PC-9 (cell line): ENCODE measurements at regions not wholly inside any gene's neighbourhood (a gene's known extent, or its start where the extent isn't known, plus 50 kb on each side); places are given as distances from the start of the nearest gene placed in this dataset.

Source experiments
- EZH2 ChIP-seq: fragments of 200-600 bp; sonication (generic); IDR thresholded peaks from 2 replicates; pipeline ENCODE4 v1.8.0; 2017; ENCODE audit warnings: antibody characterized with exemption, low read depth
- TF ChIP-seq, protein P1 (sequence below): fragments of 200-600 bp; sonication (generic); conservative IDR thresholded peaks from 2 replicates; pipeline ENCODE4 v1.6.1; 2017; ENCODE audit warnings: mixed run types, antibody characterized with exemption, mild to moderate bottlenecking, moderate library complexity

DNA sequence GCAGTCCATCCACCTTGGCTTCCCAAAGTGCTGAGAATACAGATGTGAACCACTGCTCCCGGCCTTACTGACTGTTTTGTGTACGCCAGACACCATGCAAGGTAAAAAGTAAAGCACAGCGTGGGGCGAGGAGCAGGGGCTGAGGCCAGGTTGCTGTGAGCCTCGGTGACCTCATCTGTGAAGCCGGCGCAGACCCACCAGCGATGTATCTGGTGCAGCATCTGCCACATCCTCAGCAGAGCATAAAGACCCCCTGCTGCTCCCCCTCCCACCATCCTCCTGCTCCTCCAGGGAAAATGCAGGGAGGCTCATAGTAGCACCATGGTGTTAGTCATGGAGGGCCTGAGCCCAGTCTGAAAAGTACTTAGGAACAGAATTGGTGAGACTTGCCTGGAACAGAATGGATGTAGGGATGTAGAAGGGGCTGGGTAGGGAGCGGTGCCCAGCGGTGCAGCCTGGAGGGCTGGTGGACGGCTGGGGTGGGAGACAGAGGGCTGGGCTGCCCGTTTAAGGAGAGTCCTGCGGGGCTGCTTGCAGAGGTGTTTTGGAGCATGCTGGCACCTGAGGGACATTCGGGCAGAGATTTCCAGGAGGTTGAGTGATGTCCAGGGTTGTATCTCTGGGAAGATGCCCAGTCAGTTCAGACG, 462.4 kb downstream of the BRD1 start:
- TF ChIP-seq, protein P1, sequence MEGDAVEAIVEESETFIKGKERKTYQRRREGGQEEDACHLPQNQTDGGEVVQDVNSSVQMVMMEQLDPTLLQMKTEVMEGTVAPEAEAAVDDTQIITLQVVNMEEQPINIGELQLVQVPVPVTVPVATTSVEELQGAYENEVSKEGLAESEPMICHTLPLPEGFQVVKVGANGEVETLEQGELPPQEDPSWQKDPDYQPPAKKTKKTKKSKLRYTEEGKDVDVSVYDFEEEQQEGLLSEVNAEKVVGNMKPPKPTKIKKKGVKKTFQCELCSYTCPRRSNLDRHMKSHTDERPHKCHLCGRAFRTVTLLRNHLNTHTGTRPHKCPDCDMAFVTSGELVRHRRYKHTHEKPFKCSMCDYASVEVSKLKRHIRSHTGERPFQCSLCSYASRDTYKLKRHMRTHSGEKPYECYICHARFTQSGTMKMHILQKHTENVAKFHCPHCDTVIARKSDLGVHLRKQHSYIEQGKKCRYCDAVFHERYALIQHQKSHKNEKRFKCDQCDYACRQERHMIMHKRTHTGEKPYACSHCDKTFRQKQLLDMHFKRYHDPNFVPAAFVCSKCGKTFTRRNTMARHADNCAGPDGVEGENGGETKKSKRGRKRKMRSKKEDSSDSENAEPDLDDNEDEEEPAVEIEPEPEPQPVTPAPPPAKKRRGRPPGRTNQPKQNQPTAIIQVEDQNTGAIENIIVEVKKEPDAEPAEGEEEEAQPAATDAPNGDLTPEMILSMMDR, result no peak
- TF ChIP-seq EZH2, result no peak
